Fibroblast of skin of right biceps (primary cell): ENCODE measurements at regions not wholly inside any gene's neighbourhood (a gene's known extent, or its start where the extent isn't known, plus 50 kb on each side); places are given as distances from the start of the nearest gene placed in this dataset.

Experiments used
- DNase-seq: peaks from one replicate; pipeline ENCODE4 v3.0.0-alpha.2; 2013

- no peak for DNase-seq
These were observed 557.8 kb downstream of the HACE1 start for GRCh38 chr6:104301951-104302350.

- peak; percentile 14 for DNase-seq
These were observed 573.1 kb downstream of the HACE1 start for GRCh38 chr6:104286641-104287040.

GRCh38 chr6:104284872-104285271, 574.8 kb downstream of the HACE1 start:
- DNase-seq: no peak

GRCh38 chr6:104282581-104282980, 577.1 kb downstream of the HACE1 start:
- no peak for DNase-seq

GRCh38 chr6:104281370-104281769, 578.3 kb downstream of the HACE1 start:
- DNase-seq: no peak

GRCh38 chr6:104268389-104268788, 591.3 kb downstream of the HACE1 start:
- no peak for DNase-seq

- DNase-seq: no peak
These were observed 592.8 kb downstream of the HACE1 start for GRCh38 chr6:104266922-104267321.

GRCh38 chr6:104256646-104257045, 603.1 kb downstream of the HACE1 start:
- DNase-seq: no peak

GRCh38 chr6:104253236-104253635, 606.5 kb downstream of the HACE1 start:
- DNase-seq: no peak

GRCh38 chr6:104252276-104252675, 607.4 kb downstream of the HACE1 start:
- DNase-seq: no peak

GRCh38 chr6:104251651-104252050, 608.1 kb downstream of the HACE1 start:
- no peak for DNase-seq

- no peak for DNase-seq
These were observed 618.9 kb downstream of the HACE1 start for GRCh38 chr6:104240865-104241264.

- DNase-seq: no peak
These were observed 619.7 kb downstream of the HACE1 start for GRCh38 chr6:104239971-104240370.

GRCh38 chr6:104229057-104229456, 630.7 kb downstream of the HACE1 start:
- no peak for DNase-seq

GRCh38 chr6:104227508-104227907, 632.2 kb downstream of the HACE1 start:
- DNase-seq: no peak

- DNase-seq: no peak
These were observed 632.8 kb downstream of the HACE1 start for GRCh38 chr6:104226790-104227446.

GRCh38 chr6:104218116-104218515, 641.6 kb downstream of the HACE1 start:
- peak; percentile 46 for DNase-seq

GRCh38 chr6:104214901-104215300, 644.8 kb downstream of the HACE1 start:
- DNase-seq: no peak

GRCh38 chr6:104212977-104213668, 646.6 kb downstream of the HACE1 start:
- DNase-seq: peak; percentile 3

GRCh38 chr6:104207635-104208034, 652.1 kb downstream of the HACE1 start:
- DNase-seq: no peak

- DNase-seq: no peak
These were observed 658.2 kb downstream of the HACE1 start for GRCh38 chr6:104201557-104201956.

GRCh38 chr6:104187616-104188015, 672.1 kb downstream of the HACE1 start:
- no peak for DNase-seq

- DNase-seq: no peak
These were observed 672.9 kb downstream of the HACE1 start for GRCh38 chr6:104186831-104187230.

- no peak for DNase-seq
These were observed 675.8 kb downstream of the HACE1 start for GRCh38 chr6:104183816-104184435.
